Mesenteric fat pad (tissue), 1 donor: ENCODE measurements at regions not wholly inside any gene's neighbourhood (a gene's known extent, or its start where the extent isn't known, plus 50 kb on each side); places are given as distances from the start of the nearest gene placed in this dataset.
"Not testable (repeated sequence)": the region's sequence is repeated elsewhere in the genome, so short reads cannot be mapped to it uniquely, and the experiment has no call there.

ENCODE experiments used
- DNase-seq: peaks from one replicate; pipeline ENCODE4 v3.0.0-alpha.2; 2020; ENCODE audit warnings: low spot score
- donor health status: DM: yes; HTN: yes; CAD: no.

- no peak for DNase-seq
Measured at GRCh38 chr9:25461416-25461815, 216.8 kb downstream of the TUSC1 start.

GRCh38 chr9:25453875-25454274, 224.4 kb downstream of the TUSC1 start:
- DNase-seq: no peak

DNA sequence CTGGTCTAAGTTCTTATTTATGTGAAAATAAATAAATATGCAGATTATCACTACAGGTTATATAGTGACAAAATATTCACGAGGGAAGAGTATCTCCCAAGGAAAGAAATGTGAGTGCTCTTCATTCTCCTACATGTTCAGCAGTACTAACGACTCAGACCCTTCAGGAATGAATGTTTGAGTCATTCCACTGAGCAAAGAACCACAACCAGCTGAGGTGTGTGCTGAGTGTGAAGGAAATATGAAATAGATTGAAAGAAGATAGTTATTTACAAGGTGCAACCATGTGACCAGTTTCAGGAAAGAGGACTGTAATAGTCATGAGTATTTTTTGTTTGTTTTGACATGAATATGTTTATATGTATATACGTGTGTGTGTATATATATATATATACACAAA, 228.7 kb downstream of the TUSC1 start:
- no peak for DNase-seq

GRCh38 chr9:25445721-25446120, 232.5 kb downstream of the TUSC1 start:
- not testable (repeated sequence) for DNase-seq

DNA sequence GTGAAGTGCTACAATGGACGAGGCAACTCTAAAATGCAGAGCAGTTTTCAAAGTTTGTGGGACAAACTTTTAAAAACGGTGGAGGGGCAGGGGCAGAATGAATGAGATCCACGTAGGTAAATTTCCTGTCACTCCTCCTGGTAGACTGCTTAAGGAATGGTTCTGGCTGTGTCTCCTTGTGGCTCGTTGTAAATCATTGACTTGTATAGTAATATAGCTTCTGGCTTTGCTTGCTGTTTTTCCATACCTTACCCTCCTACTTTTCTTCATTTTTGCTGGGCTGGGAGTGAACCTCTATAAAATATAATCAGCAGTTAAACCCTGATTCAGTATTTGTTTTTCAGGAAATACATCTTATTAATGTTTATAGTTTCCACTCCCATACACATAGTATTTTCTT, 235.7 kb downstream of the TUSC1 start:
- no peak for DNase-seq

- DNase-seq: no peak
Measured at GRCh38 chr9:25427898-25428297, 250.3 kb downstream of the TUSC1 start.

DNA sequence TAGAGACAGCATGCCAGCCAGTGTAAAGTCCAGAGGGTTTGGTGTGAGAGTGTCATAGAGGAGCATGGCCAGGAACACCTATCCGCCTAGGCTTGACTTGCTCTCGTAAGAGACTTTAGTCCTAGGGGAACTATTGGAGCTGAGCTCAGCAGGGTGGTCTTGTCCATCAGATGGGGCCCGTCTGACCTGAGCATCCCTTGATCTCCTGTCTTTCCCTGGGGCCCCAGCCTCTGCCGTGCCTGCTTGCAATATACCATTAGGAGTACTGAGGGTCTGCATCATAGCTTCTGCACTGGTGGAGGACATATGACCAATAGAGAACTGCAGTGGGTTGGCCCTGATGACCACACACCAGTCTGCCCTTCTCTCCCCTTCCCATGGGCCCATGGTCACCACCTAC, 251.0 kb downstream of the TUSC1 start:
- no peak for DNase-seq

DNA sequence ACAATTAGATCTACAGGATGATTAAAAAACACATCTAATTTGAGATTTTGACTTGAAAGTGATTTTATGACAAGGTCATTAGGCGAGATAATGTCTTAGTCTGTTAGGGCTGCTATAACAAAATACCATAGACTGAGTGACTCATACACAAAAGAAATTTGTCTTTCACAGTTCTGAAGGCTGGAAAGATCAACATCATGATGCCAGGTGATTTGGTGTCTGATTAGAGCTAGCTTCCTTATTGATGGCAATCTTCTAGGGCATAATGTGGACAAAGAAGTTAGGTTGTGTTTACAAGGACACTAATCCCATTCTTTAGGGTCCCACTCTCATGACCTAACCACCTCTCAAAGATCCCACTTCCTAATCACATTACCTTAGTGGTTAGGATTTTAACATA, 256.7 kb downstream of the TUSC1 start:
- DNase-seq: no peak

- no peak for DNase-seq
Measured at GRCh38 chr9:25418974-25419373, 259.3 kb downstream of the TUSC1 start.

DNA sequence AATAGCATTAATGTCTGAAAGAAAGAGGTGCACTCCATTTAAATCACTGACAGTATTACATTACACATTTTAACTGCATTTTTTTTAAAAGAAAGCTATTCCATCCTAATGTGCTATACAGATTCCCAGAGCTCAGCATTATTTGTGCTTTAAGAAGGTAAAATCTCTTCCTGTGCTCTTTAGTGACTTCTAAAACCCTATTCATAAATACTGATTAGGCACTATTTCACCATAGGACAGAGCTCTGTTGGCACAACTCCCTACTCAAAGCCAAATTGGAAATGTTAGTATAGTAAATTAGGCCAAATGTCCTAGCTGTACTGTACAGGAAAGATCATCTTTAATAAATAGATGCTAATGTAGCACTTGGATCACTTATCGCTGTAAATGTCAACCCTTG, 262.5 kb downstream of the TUSC1 start:
- DNase-seq: no peak

- DNase-seq: no peak
Measured at GRCh38 chr9:25412646-25413045, 265.6 kb downstream of the TUSC1 start.

DNA sequence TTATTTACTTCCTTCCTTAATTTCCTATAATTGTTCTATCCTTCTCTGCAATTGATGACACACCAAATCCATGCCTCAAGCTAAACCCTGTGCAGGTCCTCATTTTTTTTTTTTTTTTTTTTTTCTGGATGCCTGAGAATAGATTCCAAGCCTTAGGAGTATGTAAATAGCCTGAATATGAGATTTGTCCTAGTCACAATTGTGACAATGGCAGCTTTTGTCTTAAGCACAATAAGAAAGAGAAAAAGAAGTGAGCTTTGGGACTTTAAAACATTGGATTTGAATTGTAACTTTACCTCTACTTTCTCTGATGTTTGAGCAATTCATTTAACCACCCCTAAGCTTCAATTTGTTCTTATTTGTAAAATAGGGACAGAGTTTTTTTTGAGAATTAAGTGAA, 280.5 kb downstream of the TUSC1 start:
- DNase-seq: no peak

GRCh38 chr9:25396828-25397227, 281.4 kb downstream of the TUSC1 start:
- DNase-seq: no peak

GRCh38 chr9:25381141-25381540, 297.1 kb downstream of the TUSC1 start:
- DNase-seq: no peak

- no peak for DNase-seq
Measured at GRCh38 chr9:25377039-25377438, 301.2 kb downstream of the TUSC1 start.

GRCh38 chr9:25374281-25374680, 304.0 kb downstream of the TUSC1 start:
- no peak for DNase-seq

- no peak for DNase-seq
Measured at GRCh38 chr9:25366906-25367305, 311.3 kb downstream of the TUSC1 start.

DNA sequence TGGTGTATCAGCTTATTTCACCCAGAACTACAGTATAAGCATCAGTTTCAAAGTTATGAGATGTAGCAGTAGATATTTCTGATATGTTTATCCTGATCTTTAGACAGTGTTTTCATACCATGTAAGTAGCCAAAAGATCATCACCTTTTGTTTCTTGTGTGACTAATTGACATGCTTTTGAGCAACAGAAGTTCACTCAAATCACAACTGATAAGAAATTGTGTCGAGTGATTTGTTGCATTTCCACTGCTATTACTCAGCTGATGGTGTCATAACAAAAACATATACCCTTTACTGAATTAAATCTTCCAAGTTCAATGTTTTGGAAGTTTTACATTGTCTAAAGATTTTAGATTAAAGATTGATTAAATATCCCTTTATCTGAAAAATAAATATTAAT, 324.5 kb downstream of the TUSC1 start:
- no peak for DNase-seq

DNA sequence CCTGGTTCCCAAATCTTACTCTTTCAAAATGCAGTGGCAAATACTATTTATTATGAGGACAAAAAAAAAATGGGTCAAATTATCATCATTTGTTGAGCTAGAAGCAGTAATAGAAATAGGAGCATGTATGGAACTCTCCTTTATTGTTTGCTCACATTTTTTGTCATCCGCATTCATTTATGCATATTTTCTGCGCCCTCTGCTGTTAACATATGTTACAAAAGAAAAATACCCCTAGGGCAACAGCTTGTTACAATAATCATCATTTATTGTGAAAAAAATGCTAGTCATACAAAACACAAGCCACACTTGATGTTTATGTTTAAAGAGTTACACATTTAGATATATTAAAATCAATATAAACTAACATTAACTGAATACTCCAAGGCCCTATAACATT, 328.2 kb downstream of the TUSC1 start:
- no peak for DNase-seq

GRCh38 chr9:25322142-25322541, 356.1 kb downstream of the TUSC1 start:
- no peak for DNase-seq

DNA sequence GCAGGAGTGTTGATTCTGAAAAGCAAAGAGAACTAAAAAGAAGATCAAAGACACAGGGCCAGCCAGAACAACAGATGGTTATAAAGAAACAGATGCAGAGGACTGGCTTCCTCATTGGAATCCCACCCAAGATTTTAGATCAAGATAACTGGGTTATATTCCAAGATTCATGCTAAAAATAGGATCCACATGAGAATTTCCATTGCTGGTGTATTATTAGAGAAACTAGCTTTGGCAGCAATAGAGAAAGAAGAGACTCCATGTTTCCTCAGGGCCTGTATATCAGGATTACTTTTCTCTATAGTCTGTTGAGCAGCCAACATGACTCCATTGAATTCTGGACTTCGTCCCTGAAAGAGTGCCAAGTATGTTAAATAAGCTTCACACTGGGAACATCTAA, 367.3 kb downstream of the TUSC1 start:
- DNase-seq: no peak

DNA sequence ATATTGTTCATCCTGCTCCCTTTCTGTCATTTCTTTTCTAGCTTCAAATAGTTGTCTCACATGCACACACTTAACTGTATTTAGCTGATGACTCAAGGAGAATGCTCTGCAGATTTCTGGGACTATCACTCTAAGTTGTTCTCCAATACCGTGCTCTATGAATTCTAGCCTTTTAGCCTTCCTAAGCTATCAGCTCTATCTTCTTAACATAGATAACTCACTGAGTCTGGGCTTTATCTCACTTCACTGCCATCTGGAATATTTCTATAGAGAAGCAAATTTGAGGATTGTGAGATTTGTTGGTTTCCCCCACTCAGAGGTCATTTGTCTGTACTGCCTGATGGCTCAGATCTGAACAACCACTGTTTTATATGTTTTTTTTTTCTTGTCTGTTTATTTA, 369.7 kb downstream of the TUSC1 start:
- no peak for DNase-seq

DNA sequence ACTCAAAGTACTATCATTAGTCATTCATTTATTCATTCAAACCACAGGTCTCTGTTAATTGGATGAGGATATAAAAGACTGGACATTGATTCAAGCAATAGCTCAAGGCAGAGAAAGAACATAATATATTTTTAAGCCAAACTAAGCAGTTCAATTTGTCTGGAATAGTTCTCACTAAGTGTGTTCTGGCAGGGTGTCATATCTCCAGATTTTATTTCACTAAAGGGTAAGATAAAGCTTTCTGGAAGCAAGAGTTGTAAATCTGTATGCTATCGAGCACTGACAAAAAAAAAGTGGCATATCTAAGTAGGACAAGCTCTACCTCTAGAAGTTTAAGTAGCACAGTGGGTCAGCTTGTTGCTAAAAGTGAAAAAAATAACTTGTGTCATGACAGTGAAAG, 375.6 kb downstream of the TUSC1 start:
- no peak for DNase-seq

DNA sequence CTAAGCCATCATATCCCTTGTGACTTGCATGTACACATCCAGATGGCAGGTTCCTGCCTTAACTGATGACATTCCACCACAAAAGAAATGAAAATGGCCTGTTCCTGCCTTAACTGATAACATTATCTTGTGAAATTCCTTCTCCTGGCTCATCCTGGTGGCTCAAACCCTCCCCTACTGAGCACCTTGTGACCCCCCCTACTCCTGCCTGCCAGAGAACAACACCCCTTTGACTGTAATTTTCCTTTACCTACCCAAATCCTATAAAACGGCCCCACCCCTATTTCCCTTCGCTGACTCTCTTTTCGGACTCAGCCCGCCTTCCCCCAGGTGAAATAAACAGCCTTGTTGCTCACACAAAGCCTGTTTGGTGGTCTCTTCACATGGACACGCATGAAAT, 390.0 kb downstream of the TUSC1 start:
- not testable (repeated sequence) for DNase-seq

DNA sequence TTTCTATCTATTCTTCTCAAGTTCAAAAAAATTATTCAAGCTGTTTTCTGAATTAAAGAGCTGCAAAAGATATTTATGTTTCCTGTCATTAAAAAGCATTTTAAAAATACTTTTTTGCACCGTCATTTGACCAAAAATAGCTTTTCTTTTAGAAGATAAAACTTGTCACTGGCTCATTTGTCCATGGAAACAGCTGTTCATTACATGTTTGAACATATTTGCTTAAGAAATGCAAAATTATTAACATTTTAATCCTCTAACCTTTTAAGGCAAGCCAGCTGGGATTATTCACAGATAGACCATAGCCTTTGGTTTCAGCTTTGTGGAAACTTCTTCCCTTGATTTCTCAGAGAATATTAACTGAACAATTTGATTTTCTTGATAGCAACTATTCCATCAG, 393.9 kb downstream of the TUSC1 start:
- no peak for DNase-seq
